Osteoblast (primary cell): ENCODE measurements at regions not wholly inside any gene's neighbourhood (a gene's known extent, or its start where the extent isn't known, plus 50 kb on each side); places are given as distances from the start of the nearest gene placed in this dataset.

Source experiments
- DNase-seq: peaks from one replicate; pipeline ENCODE4 v3.0.0; 2011; ENCODE audit warnings: low spot score, mixed read lengths; ENCODE audit not compliant: insufficient read length; ENCODE audit errors: missing footprints
- H2AFZ ChIP-seq: 2 replicates; pipeline ENCODE4 v1.6.0; 2011; ENCODE audit warnings: mild to moderate bottlenecking, low read length
- H3K27ac ChIP-seq: 2 replicates; pipeline ENCODE4 v1.5.1; 2011; ENCODE audit warnings: mild to moderate bottlenecking, low read depth, low read length, moderate library complexity
- H3K27me3 ChIP-seq: 2 replicates; pipeline ENCODE4 v1.6.0; 2012; ENCODE audit warnings: mild to moderate bottlenecking, control low read depth, inconsistent platforms, low read length, moderate library complexity; ENCODE audit not compliant: insufficient read depth
- H3K36me3 ChIP-seq: 2 replicates; pipeline ENCODE4 v1.5.1; 2011; ENCODE audit warnings: mild to moderate bottlenecking, low read length, control low read depth, moderate library complexity; ENCODE audit not compliant: insufficient read depth
- H3K4me1 ChIP-seq: 2 replicates; pipeline ENCODE4 v1.5.1; 2011; ENCODE audit warnings: mild to moderate bottlenecking, low read length, control low read depth, moderate library complexity; ENCODE audit not compliant: insufficient read depth
- H3K4me2 ChIP-seq: 2 replicates; pipeline ENCODE4 v1.6.0; 2011; ENCODE audit warnings: mild to moderate bottlenecking, low read length; ENCODE audit not compliant: insufficient read depth
- H3K4me3 ChIP-seq: fragments of 200-600 bp; sonication (generic); 3 replicates; pipeline ENCODE4 v1.5.1; 2012; ENCODE audit warnings: mild to moderate bottlenecking, low read length, inconsistent platforms; ENCODE audit not compliant: insufficient read depth
- H3K79me2 ChIP-seq: 2 replicates; pipeline ENCODE4 v1.6.0; 2012; ENCODE audit warnings: mild to moderate bottlenecking, low read length, control low read depth, inconsistent platforms; ENCODE audit not compliant: insufficient read depth
- H3K9me3 ChIP-seq: 2 replicates; pipeline ENCODE4 v1.5.1; 2011; ENCODE audit warnings: low read depth, low read length, control low read depth
- H4K20me1 ChIP-seq: 2 replicates; pipeline ENCODE4 v1.6.0; 2012; ENCODE audit warnings: mild to moderate bottlenecking, low read length, control low read depth; ENCODE audit not compliant: insufficient read depth
- CTCF ChIP-seq: IDR thresholded peaks from 2 replicates; pipeline ENCODE4 v1.5.1; 2011; ENCODE audit warnings: mild to moderate bottlenecking, low read depth, low read length, moderate library complexity; ENCODE audit errors: extremely low read depth

DNA sequence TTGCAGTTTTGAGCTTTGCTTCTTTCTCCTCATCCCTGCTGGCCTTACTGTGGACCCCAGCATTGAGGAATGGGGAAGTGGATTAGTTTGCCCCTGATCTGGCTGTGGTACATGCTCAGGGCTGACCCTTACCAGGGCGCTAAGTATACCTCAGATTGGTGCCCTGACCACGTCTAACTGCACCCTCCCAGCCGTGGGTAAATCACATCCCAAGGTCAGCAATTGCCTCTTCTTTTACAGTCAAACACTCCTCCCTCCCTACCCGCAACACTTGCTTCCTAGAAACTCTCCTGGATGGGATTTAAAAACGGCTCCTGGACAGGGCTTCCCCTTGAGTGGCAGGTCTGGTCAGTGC, 437.9 kb downstream of the NR2F2 start:
- Histone ChIP-seq H4K20me1 (no peaks in the 10 kb centered on the region), H3K4me2 (no peak overlapping the region), H2AFZ (no peak overlapping the region), H3K79me2 (no peaks in the 10 kb centered on the region), H3K4me3 (no peak overlapping the region), H3K9me3 (no peaks in the 10 kb centered on the region), H3K27ac (no peak overlapping the region), H3K27me3 (no peaks in the 10 kb centered on the region), H3K36me3 (no peaks in the 10 kb centered on the region), H3K4me1 (no peaks in the 10 kb centered on the region)
- TF ChIP-seq CTCF: no peak
- DNase-seq: no peak

- Histone ChIP-seq H3K9me3 (no peaks in the 10 kb centered on the region), H3K79me2 (no peaks in the 10 kb centered on the region), H4K20me1 (no peaks in the 10 kb centered on the region), H2AFZ (no peak overlapping the region), H3K27ac (no peak overlapping the region), H3K4me2 (no peak overlapping the region), H3K4me3 (no peak overlapping the region), H3K36me3 (no peaks in the 10 kb centered on the region), H3K4me1 (no peaks in the 10 kb centered on the region), H3K27me3 (no peaks in the 10 kb centered on the region)
- DNase-seq: no peak
- TF ChIP-seq CTCF: no peak
Observed at GRCh38 chr15:96771035-96771434, 440.5 kb downstream of the NR2F2 start.

DNA sequence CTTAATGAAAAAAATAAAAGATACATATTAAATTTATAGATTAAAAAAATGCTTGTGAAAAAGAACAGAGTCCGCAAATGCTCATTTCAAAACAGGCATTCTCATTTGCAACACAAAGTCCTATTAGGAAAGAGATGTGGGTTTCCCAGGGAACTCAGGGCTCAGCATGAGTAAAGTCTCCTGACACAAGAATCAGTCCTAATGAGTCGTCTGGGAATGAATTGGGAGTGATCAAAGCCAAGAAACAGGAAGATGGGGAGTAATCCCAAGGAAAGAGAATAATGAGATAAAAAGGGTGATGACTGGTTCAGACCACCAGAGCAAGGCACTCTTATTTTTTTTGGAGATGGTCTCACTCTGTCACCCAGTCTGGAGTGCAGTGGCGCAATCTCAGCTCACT, 443.7 kb downstream of the NR2F2 start:
- Histone ChIP-seq H2AFZ (no peak overlapping the region), H3K4me1 (no peaks in the 10 kb centered on the region), H3K9me3 (no peaks in the 10 kb centered on the region), H3K4me3 (no peak overlapping the region), H4K20me1 (no peaks in the 10 kb centered on the region), H3K27me3 (no peaks in the 10 kb centered on the region), H3K36me3 (no peaks in the 10 kb centered on the region), H3K27ac (no peak overlapping the region), H3K4me2 (no peak overlapping the region), H3K79me2 (no peaks in the 10 kb centered on the region)
- no peak for TF ChIP-seq CTCF
- no peak for DNase-seq

DNA sequence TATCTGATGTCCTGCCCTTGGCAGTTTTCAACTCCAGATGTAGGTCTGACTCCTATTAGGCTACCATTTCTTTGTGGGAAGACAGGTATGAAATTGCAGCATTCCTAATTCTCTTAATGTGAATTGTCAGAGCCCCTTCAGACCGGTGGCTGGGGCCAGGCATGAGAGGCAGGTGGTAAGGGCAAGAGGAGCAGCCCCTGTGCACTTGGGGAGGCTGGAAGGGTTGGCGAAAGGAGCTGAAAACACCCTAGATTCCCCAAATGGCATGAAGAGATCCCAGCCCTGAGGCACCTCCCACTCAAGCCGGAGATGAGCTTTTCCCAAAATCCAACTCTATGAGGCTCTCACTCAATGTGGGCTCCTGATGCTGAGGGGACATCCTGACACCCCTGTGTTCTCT, 453.2 kb downstream of the NR2F2 start:
- Histone ChIP-seq H3K79me2 (no peaks in the 10 kb centered on the region), H3K9me3 (no peaks in the 10 kb centered on the region), H3K4me2 (no peak overlapping the region), H3K27me3 (no peaks in the 10 kb centered on the region), H3K4me3 (no peak overlapping the region), H2AFZ (no peak overlapping the region), H4K20me1 (no peaks in the 10 kb centered on the region), H3K27ac (no peak overlapping the region), H3K4me1 (no peaks in the 10 kb centered on the region), H3K36me3 (no peaks in the 10 kb centered on the region)
- TF ChIP-seq CTCF: no peak
- DNase-seq: no peak
